Stimulated activated CD8-positive, alpha-beta memory T cell treated with anti-CD3 and anti-CD28 coated beads, Interleukin-4, amount 100 ng/mL, for 1 hour (primary cell): ENCODE measurements at regions not wholly inside any gene's neighbourhood (a gene's known extent, or its start where the extent isn't known, plus 50 kb on each side); places are given as distances from the start of the nearest gene placed in this dataset.
"Not testable (repeated sequence)": the region's sequence is repeated elsewhere in the genome, so short reads cannot be mapped to it uniquely, and the experiment has no call there.

Source experiments
- DNase-seq, 2 donors: peaks; one replicate each; pipeline ENCODE4 v3.0.0-alpha.2; 2020; ENCODE audit warnings: low read depth in 2 of 2, low spot score in 1 of 2

GRCh38 chr15:22259151-22259750 is 178.9 kb downstream of the OR4M2 start:
- DNase-seq, result not testable (repeated sequence)

DNA sequence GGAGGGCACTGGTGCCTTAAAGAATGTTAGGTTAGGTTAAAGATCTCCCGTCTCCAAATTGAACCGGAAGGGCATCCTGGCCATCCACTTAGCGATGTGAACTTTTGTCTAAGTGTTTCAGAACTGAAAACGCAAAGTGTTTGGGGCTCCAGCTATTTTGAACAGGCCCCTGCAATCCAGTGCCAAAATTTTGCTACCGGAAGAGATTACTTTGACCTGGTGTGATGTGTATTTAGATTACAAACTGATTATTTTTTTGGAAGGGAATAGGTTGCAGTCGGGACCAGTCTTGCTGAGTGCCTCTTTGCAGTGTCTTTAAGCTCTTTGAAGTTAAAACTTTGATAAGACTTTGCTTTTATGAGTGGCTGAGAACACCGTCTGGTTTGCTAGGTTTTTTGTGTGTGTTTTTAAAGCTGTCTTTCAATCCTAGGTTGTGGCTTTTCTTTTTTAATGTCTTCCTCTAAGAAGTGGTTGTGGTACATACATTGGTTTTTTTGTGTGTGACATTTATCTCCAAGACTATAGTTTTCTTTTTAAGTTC is 179.6 kb downstream of the OR4M2 start:
- no peak for DNase-seq

GRCh38 chr15:22262613-22263020 is 182.3 kb downstream of the OR4M2 start:
- peak in 1 of 2 donors; percentile 36 for DNase-seq

GRCh38 chr15:22263738-22264137 is 183.4 kb downstream of the OR4M2 start:
- no peak for DNase-seq

GRCh38 chr15:22264272-22264671 is 183.9 kb downstream of the OR4M2 start:
- DNase-seq, result not testable (repeated sequence)

DNA sequence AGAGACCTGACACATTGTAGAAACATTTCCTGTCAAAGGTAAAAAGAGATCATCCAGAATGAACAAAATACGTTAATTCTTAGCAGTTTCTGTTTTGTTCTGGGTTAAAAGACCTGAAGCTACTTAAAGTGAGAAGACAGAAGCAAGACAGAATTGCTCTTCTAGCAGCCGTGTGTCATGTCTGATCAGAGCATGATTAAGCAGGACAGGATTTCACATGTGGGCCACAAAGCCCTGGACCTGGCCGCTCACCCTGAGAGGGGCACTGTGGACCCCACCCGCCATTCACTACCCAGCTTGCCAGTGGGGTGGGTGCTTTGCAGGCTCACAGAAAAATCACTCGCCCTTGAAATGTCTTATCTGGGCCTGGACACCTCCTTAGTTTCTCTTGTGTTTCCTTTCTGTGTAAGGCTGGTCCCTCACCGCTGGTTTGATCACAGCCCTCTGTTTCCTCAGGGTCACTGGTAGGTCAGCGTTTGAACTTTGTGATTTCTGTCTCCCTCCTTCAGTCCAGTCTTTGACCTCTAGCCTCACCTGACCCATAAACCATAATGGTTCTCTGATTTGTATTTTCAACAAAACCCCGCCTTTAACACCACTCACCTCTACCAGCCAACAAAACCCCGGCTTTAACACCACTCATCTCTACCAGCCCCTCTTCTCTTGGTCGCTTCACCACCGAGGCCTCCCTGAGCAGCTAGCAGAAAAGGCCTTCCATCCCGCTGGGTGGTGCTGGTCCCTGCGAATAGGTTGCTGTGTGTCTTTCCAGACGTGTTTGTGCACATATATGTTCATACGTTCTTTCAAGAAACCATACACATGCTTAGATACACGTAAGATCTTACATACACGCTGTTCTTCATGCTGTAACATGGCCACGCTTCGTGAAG is 185.0 kb downstream of the OR4M2 start:
- no peak for DNase-seq

DNA sequence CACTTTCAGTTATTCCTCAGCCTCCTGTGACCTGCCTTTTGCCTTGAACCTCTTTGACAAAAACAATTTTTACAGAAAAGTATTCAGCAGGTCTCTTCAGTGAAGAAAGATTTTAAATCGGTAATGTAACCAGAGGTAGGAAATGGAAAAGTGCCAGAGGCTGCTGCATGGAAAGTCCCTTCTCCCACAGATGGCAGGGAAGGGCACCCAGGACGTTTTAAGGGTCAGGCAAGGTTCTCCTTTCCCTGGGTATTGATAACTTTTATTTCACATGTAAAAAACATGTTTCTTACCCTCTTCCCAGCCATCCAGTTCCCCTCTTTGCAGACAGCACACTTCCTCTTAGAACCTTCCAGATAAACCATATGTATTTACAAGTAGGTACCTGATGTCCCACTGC is 185.6 kb downstream of the OR4M2 start:
- no peak for DNase-seq

DNA sequence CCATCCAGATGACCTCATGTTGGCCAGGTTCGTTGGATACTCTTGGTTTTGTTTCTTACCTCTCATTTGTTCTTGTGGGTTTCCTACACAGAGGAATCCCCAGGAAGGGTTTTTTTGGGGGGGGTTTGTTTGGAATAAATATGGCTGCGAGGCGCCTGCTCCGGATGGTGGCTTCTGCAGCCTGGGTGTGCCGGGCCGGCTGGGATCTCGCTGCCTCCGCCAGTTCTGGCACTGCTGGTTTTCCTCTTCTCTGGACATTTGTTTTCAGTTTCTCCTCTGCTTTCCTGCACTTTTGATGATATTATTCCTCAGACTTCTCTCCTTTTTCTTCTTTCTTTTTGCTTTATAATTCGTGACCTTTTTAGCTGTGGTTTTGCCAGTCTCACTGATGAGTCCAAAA is 187.4 kb downstream of the OR4M2 start:
- no peak for DNase-seq

DNA sequence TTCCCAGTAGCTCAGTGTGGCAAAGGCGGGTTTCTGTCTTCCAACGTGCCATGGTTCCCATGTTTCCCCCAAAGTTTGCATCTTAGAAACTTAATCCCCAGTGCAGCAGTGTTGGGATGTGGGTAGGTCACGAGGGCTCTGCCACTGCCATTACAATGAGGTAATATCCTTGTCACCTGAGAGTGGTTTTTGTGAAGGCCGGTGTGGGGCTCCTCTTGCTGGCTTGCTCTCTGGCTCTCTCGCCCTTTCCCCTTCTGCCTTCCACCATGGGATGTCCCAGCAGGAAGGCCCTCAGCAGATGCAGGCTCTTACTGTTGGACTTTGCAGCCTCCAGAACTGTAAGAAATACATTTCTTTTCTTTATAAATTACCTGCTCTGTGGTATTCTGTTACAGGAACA is 187.9 kb downstream of the OR4M2 start:
- not testable (repeated sequence) for DNase-seq

DNA sequence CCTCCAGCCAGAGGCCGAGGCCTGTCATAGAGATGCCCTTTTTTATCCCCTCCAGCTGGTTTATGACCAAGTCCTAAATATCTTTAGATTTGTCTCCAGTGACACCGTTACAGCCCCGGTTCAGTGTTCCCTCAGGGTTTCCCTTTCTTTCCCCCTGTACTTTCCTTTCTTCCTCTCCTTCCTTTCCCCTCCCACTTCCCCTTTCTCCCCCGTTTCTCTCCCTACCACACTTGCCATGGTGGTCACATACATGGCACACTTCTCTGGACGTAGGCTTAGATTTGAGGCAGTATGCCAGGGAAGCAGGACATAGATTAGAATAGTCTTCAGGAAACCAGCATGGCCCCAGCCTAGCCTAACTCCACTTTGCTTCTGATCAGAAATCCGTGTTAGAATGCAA is 188.3 kb downstream of the OR4M2 start:
- not testable (repeated sequence) for DNase-seq

DNA sequence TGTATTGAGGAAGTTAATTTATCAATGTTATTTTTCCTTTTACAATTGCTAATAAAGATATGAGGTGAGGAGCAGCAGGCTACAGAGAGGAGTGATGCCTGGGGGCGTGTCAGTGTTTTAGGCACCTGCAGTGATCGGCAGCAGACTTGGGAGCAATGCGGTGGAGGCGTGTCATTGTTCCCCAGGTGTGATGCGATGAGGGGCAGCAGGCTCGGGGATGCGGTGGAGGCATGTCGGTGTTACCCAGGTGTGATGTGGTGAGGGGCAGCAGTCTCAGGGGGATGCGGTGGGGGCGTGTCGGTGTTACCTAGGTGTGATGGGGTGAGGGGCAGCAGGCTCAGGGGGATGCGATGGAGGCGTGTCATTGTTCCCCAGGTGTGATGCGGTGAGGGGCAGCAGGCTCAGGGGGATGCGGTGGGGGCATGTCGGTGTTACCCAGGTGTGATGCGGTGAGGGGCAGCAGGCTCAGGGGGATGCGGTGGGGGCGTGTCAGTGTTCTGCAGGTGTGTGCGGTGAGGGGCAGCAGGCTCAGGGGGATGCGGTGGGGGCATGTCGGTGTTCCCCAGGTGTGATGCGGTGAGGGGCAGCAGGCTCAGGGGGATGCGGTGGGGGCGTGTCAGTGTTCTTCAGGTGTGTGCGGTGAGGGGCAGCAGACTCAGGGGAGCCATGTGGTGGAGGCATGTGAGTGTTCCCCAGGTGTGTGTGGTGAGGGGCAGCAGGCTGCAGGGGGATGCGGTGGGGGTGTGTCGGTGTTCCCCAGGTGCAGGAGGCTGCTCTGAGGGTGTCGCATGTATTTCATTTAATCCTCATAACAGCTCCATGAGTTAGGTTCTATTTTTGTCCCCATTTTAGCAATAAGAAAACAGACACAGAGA is 186.2 kb upstream of the GOLGA6L22 start:
- DNase-seq, result not testable (repeated sequence)

GRCh38 chr15:22273185-22273584 is 185.5 kb upstream of the GOLGA6L22 start:
- not testable (repeated sequence) for DNase-seq

GRCh38 chr15:22274376-22274775 is 184.3 kb upstream of the GOLGA6L22 start:
- not testable (repeated sequence) for DNase-seq

GRCh38 chr15:22280770-22281169 is 177.9 kb upstream of the GOLGA6L22 start:
- not testable (repeated sequence) for DNase-seq

DNA sequence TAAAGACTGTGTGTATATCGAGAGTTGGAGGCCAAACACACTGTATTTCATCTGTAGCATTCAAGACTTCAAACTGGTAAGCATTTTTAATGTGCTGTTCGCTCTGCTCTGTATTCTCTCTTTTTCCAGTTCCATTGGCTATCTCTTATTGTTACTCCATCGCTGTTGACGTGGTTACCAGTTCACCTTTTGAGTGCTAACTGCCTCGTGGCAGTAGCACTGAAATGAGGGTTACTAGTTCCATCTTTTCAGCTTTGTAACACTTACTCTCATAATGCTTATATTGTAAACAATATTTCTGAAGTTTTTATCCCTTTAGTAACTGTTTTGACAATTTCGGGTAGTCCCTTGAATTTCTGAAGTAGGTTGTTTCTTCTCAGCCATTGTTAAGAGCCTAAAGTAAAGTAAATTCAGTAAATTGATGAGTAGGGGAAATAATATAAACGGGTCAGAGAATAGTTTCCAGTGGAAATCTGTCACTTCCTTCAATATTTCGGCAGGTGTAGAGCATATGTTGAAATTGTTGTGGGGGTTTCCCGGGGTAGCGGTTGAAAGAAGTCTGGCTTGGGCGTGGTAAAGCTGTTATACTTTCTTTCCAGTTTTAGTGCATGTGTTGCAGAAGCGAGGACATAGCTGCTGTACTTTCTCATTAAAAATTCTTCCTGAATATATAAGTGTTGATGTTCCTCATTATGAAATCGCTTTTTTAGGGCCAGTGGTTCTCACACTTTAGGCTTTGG is 175.7 kb upstream of the GOLGA6L22 start:
- not testable (repeated sequence) for DNase-seq

DNA sequence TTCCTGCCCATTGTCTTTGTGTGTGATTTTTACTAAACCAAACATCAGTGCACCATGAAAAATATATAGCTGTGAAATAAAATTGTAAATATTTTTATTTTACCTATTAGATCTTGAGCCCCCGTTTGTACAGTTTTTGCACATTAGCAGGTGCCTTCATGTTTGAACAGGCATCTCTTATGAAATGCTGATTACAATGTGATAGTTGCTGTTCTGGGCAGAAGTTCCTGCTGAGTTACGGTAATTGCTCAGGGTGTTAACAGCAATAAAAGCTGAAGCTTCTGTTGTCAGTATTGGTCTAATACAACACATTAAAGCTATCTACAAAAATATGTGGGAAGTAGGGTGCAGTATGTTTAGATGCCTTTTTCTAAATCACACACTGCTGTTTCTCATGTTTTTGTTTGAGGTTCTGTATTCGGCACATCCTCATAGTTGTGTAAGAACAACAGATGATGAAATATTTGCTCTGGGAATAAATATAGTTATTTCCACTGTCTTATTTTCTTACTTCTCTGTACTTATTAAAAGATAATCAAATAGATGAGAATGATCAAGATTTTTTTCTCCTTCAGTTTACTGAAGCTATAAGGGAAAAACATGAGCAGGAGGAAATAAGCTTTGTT is 173.8 kb upstream of the GOLGA6L22 start:
- not testable (repeated sequence) for DNase-seq

DNA sequence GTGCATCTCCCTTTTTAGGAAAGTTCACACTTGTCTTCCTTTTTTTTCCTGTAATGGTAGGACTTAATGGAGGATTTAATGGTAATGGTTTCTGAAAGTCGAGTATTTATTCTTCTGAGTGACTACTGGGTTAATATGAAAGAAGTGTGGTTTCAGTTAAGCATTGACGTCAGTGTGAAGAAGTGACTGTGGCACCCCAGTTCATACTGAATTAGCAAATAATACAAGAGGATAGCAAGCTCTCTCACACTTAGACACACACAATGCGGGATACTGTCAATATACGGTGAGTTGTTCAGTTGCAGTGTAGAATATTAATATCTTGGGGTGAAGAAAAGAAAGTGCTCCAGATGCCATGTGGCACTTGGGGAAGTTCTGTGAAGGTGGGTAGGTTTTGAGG is 167.6 kb upstream of the GOLGA6L22 start:
- DNase-seq, result not testable (repeated sequence)

GRCh38 chr15:22303112-22303511 is 155.6 kb upstream of the GOLGA6L22 start:
- not testable (repeated sequence) for DNase-seq
